ENCODE measurements at regions not wholly inside any gene's neighbourhood (a gene's known extent, or its start where the extent isn't known, plus 50 kb on each side); places are given as distances from the start of the nearest gene placed in this dataset.

- Mint-ChIP-seq H3K27ac (no peak overlapping the region), H3K9me3 (peaks cover 0 to 2% of the 10 kb centered on the region in 2 experiments; a peak in 1 of 5 replicates), H3K36me3 (ENCODE audit: insufficient read depth in 1 of 3, low read depth in 3 of 3) (no peaks in the 10 kb centered on the region; a peak in 1 of 7 replicates), H3K4me1 (peaks cover 0 to 6% of the 10 kb centered on the region in 2 experiments; a peak in 2 of 4 replicates), H3K4me3 (no peak overlapping the region), H3K27me3 (ENCODE audit: low read depth) (no peaks in the 10 kb centered on the region)
- Histone ChIP-seq H3K23ac (ENCODE audit: insufficient read length, low read depth, low read length) (no peak overlapping the region), H3K27me3 (ENCODE audit: insufficient read depth, low read length) (no peaks in the 10 kb centered on the region), H4K8ac (replicated peaks; ENCODE audit: insufficient read length, low read depth, low read length) (no peak overlapping the region), H4K20me1 (ENCODE audit: control insufficient read depth, insufficient read depth, insufficient read length) (no peaks in the 10 kb centered on the region), H2BK120ac (ENCODE audit: low read depth, low read length, poor library complexity, severe bottlenecking) (no peak overlapping the region), H3K9ac (ENCODE audit: extremely low read depth, insufficient read length, low read length) (no peak overlapping the region), H3K79me1 (ENCODE audit: insufficient read depth, low read depth, low read length, poor library complexity, severe bottlenecking) (no peaks in the 10 kb centered on the region), H3K27ac (ENCODE audit: insufficient read length, low read depth, low read length) (no peak overlapping the region), H3K4me1 (ENCODE audit: insufficient read depth, low read length) (0 out of 2 replicates have a peak, but pooled peaks cover 4% of the 10 kb centered on the region), H2AFZ (ENCODE audit: low read length) (no peak overlapping the region), H3K4me2 (ENCODE audit: insufficient read depth, insufficient read length, low read length) (no peak overlapping the region), H4K91ac (ENCODE audit: insufficient read length, low read depth, low read length) (no peak overlapping the region), H2BK15ac (ENCODE audit: low read depth, low read length) (no peak overlapping the region), H3T11ph (ENCODE audit: low read length) (no peak overlapping the region), H3K56ac (ENCODE audit: insufficient read length, low read depth, low read length) (no peak overlapping the region), H2BK20ac (ENCODE audit: low read depth, low read length, poor library complexity, severe bottlenecking) (no peak overlapping the region), H3K14ac (ENCODE audit: insufficient read depth, low read length) (no peak overlapping the region), H3K23me2 (ENCODE audit: insufficient read length, low read depth, low read length, poor library complexity, severe bottlenecking) (no peaks in the 10 kb centered on the region), H2BK12ac (ENCODE audit: insufficient read length, low read depth, low read length) (no peak overlapping the region), H3K79me2 (ENCODE audit: insufficient read depth, low read length) (no peaks in the 10 kb centered on the region), H3K18ac (ENCODE audit: insufficient read length, low read depth, low read length) (no peak overlapping the region), H4K5ac (ENCODE audit: insufficient read length, low read depth, low read length) (no peak overlapping the region), H3K9me3 (ENCODE audit: control insufficient read depth, low read depth, low read length) (no peaks in the 10 kb centered on the region), H2AK5ac (ENCODE audit: insufficient read length, low read length) (no peak overlapping the region), H3K4ac (ENCODE audit: low read depth, low read length) (no peak overlapping the region), H2BK5ac (ENCODE audit: insufficient read length, low read length) (no peak overlapping the region)
- TF ChIP-seq, protein P1, sequence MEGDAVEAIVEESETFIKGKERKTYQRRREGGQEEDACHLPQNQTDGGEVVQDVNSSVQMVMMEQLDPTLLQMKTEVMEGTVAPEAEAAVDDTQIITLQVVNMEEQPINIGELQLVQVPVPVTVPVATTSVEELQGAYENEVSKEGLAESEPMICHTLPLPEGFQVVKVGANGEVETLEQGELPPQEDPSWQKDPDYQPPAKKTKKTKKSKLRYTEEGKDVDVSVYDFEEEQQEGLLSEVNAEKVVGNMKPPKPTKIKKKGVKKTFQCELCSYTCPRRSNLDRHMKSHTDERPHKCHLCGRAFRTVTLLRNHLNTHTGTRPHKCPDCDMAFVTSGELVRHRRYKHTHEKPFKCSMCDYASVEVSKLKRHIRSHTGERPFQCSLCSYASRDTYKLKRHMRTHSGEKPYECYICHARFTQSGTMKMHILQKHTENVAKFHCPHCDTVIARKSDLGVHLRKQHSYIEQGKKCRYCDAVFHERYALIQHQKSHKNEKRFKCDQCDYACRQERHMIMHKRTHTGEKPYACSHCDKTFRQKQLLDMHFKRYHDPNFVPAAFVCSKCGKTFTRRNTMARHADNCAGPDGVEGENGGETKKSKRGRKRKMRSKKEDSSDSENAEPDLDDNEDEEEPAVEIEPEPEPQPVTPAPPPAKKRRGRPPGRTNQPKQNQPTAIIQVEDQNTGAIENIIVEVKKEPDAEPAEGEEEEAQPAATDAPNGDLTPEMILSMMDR (conservative IDR thresholded peaks at IDR 0.05): no peak
- no CpG with 5 or more reads among the region's 1 CpG for WGBS (ENCODE audit: extremely low coverage, insufficient read length, low lambda C conversion rate)
- DNase-seq: no peak
Observed at GRCh38 chr3:83971666-83972065, 987.1 kb upstream of the CADM2 start.
